Osteoblast (primary cell): ENCODE measurements at regions not wholly inside any gene's neighbourhood (a gene's known extent, or its start where the extent isn't known, plus 50 kb on each side); places are given as distances from the start of the nearest gene placed in this dataset.

Experiments used
- DNase-seq: peaks from one replicate; pipeline ENCODE4 v3.0.0; 2011; ENCODE audit warnings: low spot score, mixed read lengths; ENCODE audit not compliant: insufficient read length; ENCODE audit errors: missing footprints
- H2AFZ ChIP-seq: 2 replicates; pipeline ENCODE4 v1.6.0; 2011; ENCODE audit warnings: mild to moderate bottlenecking, low read length
- H3K27ac ChIP-seq: 2 replicates; pipeline ENCODE4 v1.5.1; 2011; ENCODE audit warnings: mild to moderate bottlenecking, low read depth, low read length, moderate library complexity
- H3K27me3 ChIP-seq: 2 replicates; pipeline ENCODE4 v1.6.0; 2012; ENCODE audit warnings: mild to moderate bottlenecking, control low read depth, inconsistent platforms, low read length, moderate library complexity; ENCODE audit not compliant: insufficient read depth
- H3K36me3 ChIP-seq: 2 replicates; pipeline ENCODE4 v1.5.1; 2011; ENCODE audit warnings: mild to moderate bottlenecking, low read length, control low read depth, moderate library complexity; ENCODE audit not compliant: insufficient read depth
- H3K4me1 ChIP-seq: 2 replicates; pipeline ENCODE4 v1.5.1; 2011; ENCODE audit warnings: mild to moderate bottlenecking, low read length, control low read depth, moderate library complexity; ENCODE audit not compliant: insufficient read depth
- H3K4me2 ChIP-seq: 2 replicates; pipeline ENCODE4 v1.6.0; 2011; ENCODE audit warnings: mild to moderate bottlenecking, low read length; ENCODE audit not compliant: insufficient read depth
- H3K4me3 ChIP-seq: fragments of 200-600 bp; sonication (generic); 3 replicates; pipeline ENCODE4 v1.5.1; 2012; ENCODE audit warnings: mild to moderate bottlenecking, low read length, inconsistent platforms; ENCODE audit not compliant: insufficient read depth
- H3K79me2 ChIP-seq: 2 replicates; pipeline ENCODE4 v1.6.0; 2012; ENCODE audit warnings: mild to moderate bottlenecking, low read length, control low read depth, inconsistent platforms; ENCODE audit not compliant: insufficient read depth
- H3K9me3 ChIP-seq: 2 replicates; pipeline ENCODE4 v1.5.1; 2011; ENCODE audit warnings: low read depth, low read length, control low read depth
- H4K20me1 ChIP-seq: 2 replicates; pipeline ENCODE4 v1.6.0; 2012; ENCODE audit warnings: mild to moderate bottlenecking, low read length, control low read depth; ENCODE audit not compliant: insufficient read depth
- CTCF ChIP-seq: IDR thresholded peaks from 2 replicates; pipeline ENCODE4 v1.5.1; 2011; ENCODE audit warnings: mild to moderate bottlenecking, low read depth, low read length, moderate library complexity; ENCODE audit errors: extremely low read depth

GRCh38 chr4:156501962-156502361 is 469.6 kb downstream of the PDGFC start:
- H3K27ac ChIP-seq: no peak overlapping the region
- H2AFZ ChIP-seq: no peak overlapping the region
- H3K4me3 ChIP-seq: no peak overlapping the region
- H3K4me2 ChIP-seq: no peak overlapping the region
- H3K36me3 ChIP-seq: no peaks in the 10 kb centered on the region
- no peaks in the 10 kb centered on the region for H3K79me2 ChIP-seq
- no peaks in the 10 kb centered on the region for H4K20me1 ChIP-seq
- H3K9me3 ChIP-seq: no peaks in the 10 kb centered on the region
- no peak for DNase-seq
- peaks cover 24% of the 10 kb centered on the region for H3K4me1 ChIP-seq
- H3K27me3 ChIP-seq: no peaks in the 10 kb centered on the region
- no peak for TF ChIP-seq CTCF

GRCh38 chr4:156499684-156500083 is 471.9 kb downstream of the PDGFC start:
- Histone ChIP-seq H3K4me3 (no peak overlapping the region), H4K20me1 (no peaks in the 10 kb centered on the region), H3K79me2 (no peaks in the 10 kb centered on the region), H3K4me2 (no peak overlapping the region), H3K27me3 (no peaks in the 10 kb centered on the region), H3K9me3 (no peaks in the 10 kb centered on the region), H3K27ac (no peak overlapping the region), H2AFZ (no peak overlapping the region), H3K4me1 (peaks cover 44% of the 10 kb centered on the region), H3K36me3 (no peaks in the 10 kb centered on the region)
- DNase-seq: no peak
- TF ChIP-seq CTCF: no peak

- TF ChIP-seq CTCF: no peak
- Histone ChIP-seq H3K36me3 (no peaks in the 10 kb centered on the region), H3K9me3 (no peaks in the 10 kb centered on the region), H3K27ac (peak overlapping the region; percentile 90), H3K4me3 (no peak overlapping the region), H2AFZ (no peak overlapping the region), H4K20me1 (no peaks in the 10 kb centered on the region), H3K4me2 (no peak overlapping the region), H3K27me3 (no peaks in the 10 kb centered on the region), H3K4me1 (peaks cover 57% of the 10 kb centered on the region), H3K79me2 (no peaks in the 10 kb centered on the region)
- no peak for DNase-seq
These were observed 474.1 kb downstream of the PDGFC start for GRCh38 chr4:156497486-156497885.

GRCh38 chr4:156496797-156497196 is 474.8 kb downstream of the PDGFC start:
- Histone ChIP-seq H3K9me3 (no peaks in the 10 kb centered on the region), H3K4me2 (peak overlapping the region; percentile 58), H3K4me1 (peaks cover 57% of the 10 kb centered on the region), H4K20me1 (no peaks in the 10 kb centered on the region), H2AFZ (no peak overlapping the region), H3K79me2 (no peaks in the 10 kb centered on the region), H3K27ac (peak overlapping the region; percentile 90), H3K36me3 (no peaks in the 10 kb centered on the region), H3K4me3 (no peak overlapping the region), H3K27me3 (no peaks in the 10 kb centered on the region)
- no peak for TF ChIP-seq CTCF
- peak; percentile 39 for DNase-seq
